ENCODE measurements at regions not wholly inside any gene's neighbourhood (a gene's known extent, or its start where the extent isn't known, plus 50 kb on each side); places are given as distances from the start of the nearest gene placed in this dataset.

DNA sequence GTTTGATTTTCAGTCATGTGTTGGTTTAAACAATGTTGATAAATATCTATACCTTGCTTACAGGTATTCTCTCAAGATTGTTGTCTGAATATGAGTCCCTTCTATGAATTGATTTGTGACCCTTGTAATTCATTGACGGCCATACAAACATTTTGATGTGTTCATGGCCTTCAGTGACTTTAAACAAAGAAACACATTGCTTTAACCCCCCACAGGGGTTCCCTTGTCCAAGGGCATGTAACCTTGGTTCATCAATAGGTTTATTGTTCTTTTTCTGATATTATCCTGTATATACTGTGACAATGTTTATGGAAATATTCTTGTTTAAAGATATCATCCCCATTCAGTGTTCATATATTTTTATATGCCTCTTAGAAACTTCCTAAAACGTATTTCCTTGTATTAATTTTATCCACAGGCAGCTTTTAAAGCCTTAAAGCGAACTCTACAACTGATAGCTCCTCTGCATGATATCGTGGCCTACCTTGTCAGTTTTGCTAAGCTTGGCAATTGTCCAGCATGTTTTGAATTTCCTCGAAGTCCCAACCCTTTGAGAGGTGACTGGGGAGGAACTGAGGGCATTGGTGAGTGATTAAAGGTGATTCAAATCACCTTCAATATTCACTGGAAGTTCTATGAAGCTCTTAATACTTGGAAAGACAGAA, 87.0 kb downstream of the CD164 start:
- no peak for DNase-seq

- no peak for DNase-seq
These were observed 89.2 kb downstream of the CD164 start for GRCh38 chr6:109292983-109293586.

DNA sequence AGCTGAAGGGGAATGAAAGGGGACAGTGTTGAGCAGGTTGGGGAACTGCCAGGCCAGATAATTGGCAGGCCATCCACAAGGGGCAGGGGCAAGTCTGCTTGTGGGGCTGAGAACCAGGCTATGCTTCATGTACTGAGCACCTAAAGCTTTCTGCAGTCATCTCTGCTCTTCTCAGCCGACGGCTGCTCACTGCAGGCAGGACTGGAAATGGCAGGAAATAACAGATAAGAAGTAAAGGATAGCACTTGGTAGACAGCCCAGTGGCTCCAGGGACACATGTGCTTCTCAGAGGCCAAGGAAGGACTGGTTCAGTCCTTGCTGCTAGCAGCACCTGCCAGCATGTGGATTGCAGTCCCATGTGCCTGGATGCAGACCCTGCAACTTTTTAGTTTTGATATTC, 89.8 kb downstream of the CD164 start:
- no peak for DNase-seq

DNA sequence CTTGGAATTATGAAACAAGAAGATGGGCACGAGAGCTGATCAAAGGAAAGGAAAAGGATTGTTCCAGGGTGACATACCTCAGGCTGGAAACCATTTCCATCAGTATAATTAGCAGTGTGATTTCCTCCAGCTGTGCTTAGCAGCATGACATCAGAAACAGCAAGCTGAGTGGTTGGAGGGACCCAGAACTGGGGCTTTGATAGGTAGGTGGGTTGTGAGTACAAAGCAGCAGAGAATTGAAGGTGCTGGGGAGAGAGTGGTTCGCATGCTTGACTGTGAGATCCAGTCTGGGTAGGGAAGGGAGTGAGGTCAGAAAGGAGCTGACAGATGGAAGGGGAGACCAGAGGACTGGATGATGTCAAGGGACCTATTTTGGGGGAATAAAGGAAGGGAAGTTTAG, 90.4 kb downstream of the CD164 start:
- DNase-seq, result no peak

GRCh38 chr6:109290143-109290931, 91.9 kb downstream of the CD164 start:
- no peak for DNase-seq

DNA sequence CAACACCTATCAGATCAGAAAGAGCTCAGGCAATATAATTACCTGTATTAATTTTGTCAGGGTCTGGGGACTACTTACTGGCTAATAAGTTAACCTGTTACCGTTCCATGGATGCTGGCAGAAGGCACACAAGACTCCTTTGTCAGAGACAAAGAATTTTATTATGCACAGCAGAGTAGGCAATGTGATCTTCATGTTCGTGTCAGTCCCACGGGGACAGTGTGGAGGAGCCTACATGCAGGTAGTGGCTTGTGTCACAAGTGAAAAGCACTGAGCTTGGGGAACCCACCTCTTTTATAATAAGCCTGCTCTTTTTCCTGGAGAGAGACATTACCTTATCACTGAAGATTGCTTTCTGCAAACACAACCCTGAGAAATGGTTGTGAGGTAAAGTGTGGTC, 96.9 kb downstream of the CD164 start:
- DNase-seq, result no peak

GRCh38 chr6:109284675-109285074, 97.6 kb downstream of the CD164 start:
- DNase-seq, result no peak

- no peak for DNase-seq
These were observed 99.5 kb downstream of the CD164 start for GRCh38 chr6:109282756-109283155.

GRCh38 chr6:109279628-109280027, 102.6 kb downstream of the CD164 start:
- no peak for DNase-seq

GRCh38 chr6:109271622-109272021, 110.6 kb downstream of the CD164 start:
- no peak for DNase-seq

- no peak for DNase-seq
These were observed 112.2 kb downstream of the CD164 start for GRCh38 chr6:109269953-109270517.

GRCh38 chr6:109269057-109269456, 113.2 kb downstream of the CD164 start:
- DNase-seq, result no peak

- DNase-seq, result no peak
These were observed 116.7 kb downstream of the CD164 start for GRCh38 chr6:109265530-109265929.

DNA sequence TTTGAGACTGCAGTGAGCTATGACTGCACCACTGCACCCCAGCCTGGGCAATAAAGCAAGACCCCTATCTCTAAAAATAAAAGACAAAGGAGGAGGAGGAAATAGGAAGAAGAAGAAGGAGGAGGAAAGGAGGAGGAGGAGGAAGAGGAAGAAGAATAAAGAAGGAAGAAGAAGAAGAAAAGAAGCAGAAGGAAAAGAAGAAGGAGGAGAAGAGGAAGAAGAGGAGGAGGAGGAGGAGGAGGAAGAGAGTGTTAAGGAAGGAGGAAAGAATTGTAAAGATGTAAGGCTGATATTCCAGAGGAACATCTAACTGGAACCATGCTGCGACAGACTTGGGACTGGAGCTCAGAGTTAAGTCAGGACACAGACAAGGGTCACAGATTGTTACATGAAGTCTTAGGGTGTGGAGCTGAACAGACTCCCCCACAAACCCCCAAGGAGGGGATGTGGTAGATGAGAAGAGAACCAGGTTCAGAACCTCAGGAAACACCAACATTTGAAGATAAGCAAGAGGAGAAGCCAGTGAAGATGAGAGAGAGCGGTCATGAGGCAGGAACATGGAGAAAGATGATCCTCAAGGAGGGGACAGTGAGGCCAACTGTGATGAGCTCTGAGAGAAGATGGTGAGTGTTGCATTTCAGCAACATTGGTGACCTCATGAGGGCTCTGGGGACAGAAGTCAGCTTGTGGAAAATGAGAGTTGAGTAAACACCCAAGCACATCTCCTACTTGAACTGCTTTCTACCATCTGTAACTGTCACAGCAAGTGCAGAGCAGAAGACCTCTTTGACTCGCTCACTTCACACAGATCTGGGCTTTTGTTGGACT, 118.2 kb downstream of the CD164 start:
- DNase-seq, result no peak

DNA sequence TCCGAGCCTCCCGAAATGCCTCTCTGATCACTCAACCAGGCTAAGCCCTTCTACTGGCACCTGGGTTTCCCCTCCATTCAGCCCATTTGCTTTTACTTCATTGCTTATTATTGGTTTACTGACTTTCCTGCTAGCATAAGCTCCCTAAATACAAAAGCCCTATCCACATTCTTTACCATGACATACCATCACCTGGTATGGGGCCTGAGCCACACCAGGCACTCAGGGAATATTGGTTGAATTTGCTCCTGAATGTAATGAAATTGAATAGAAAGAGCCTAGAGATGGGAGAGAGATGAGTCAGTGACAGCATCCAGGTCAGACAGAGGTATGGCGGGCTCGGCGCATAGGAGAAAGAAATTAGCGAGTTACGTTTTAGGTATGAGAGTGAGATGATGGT, 120.0 kb downstream of the CD164 start:
- no peak for DNase-seq

GRCh38 chr6:109261811-109262210, 120.5 kb downstream of the CD164 start:
- no peak for DNase-seq

GRCh38 chr6:109260701-109261100, 121.6 kb downstream of the CD164 start:
- DNase-seq, result no peak

DNA sequence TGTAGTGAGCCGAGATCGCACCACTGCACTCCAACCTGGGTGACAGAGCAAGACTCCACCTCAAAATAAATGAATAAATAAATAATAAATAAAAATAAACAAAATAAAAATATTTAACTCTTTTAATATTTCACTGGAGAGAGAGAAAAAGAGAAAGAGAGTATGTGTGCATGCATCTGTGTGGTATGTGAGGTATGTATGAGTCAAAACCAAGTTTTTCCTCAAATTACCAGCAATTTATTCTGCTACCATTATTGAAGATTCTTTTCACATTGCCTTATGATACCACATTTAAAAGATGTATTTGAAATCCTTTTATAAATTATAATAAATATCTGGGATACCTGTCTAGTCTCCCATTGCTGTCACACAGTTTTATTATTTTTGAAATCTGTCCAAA, 122.1 kb downstream of the CD164 start:
- no peak for DNase-seq

DNA sequence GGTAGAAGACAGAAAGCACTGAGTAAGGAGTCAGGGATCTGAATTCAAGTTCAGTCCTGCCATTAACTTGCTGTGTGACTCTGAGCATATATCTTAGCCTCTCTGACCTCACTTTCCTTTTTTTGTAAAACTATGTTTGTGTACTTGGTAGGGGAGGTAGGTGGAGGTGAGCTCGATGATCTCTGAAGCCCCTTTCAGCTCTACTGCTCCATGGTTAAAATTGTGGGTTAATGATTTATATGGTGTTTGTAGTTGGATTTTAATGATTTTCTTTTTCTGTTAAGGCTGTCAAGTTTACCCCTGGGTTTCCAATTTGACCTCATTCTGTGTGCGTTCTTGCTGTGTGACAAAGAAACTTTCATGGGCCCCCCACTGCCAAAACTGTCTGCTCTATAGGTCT, 124.1 kb downstream of the CD164 start:
- no peak for DNase-seq

GRCh38 chr6:109257494-109257893, 124.8 kb downstream of the CD164 start:
- DNase-seq, result no peak

GRCh38 chr6:109255946-109256640, 126.2 kb downstream of the CD164 start:
- DNase-seq, result no peak

- no peak for DNase-seq
These were observed 127.2 kb downstream of the CD164 start for GRCh38 chr6:109255087-109255486.

Data from stimulated activated CD8-positive, alpha-beta memory T cell treated with anti-CD3 and anti-CD28 coated beads, Interleukin-4, amount 100 ng/mL, for 48 hours (primary cell).